Lower leg skin (tissue), 3 donors: ENCODE measurements at regions not wholly inside any gene's neighbourhood (a gene's known extent, or its start where the extent isn't known, plus 50 kb on each side); places are given as distances from the start of the nearest gene placed in this dataset.

Experiments
- POLR2A ChIP-seq, 2 donors: fragments of 450-650 bp; IDR thresholded peaks; one replicate each; pipeline ENCODE4 v1.6.1; 2016 to 2017; ENCODE audit warnings: antibody characterized with exemption in 2 of 2, mild to moderate bottlenecking in 1 of 2, moderate library complexity in 1 of 2
- TF ChIP-seq, protein P1 (sequence below), 3 donors: fragments of 450-650 bp; IDR thresholded peaks; one replicate each; pipeline ENCODE4 v1.5.1; 2016; ENCODE audit warnings: antibody characterized with exemption in 3 of 3, mild to moderate bottlenecking in 3 of 3, moderate library complexity in 2 of 3

- no peak for TF ChIP-seq POLR2A (IDR thresholded peaks at IDR 0.05)
- TF ChIP-seq, protein P1, sequence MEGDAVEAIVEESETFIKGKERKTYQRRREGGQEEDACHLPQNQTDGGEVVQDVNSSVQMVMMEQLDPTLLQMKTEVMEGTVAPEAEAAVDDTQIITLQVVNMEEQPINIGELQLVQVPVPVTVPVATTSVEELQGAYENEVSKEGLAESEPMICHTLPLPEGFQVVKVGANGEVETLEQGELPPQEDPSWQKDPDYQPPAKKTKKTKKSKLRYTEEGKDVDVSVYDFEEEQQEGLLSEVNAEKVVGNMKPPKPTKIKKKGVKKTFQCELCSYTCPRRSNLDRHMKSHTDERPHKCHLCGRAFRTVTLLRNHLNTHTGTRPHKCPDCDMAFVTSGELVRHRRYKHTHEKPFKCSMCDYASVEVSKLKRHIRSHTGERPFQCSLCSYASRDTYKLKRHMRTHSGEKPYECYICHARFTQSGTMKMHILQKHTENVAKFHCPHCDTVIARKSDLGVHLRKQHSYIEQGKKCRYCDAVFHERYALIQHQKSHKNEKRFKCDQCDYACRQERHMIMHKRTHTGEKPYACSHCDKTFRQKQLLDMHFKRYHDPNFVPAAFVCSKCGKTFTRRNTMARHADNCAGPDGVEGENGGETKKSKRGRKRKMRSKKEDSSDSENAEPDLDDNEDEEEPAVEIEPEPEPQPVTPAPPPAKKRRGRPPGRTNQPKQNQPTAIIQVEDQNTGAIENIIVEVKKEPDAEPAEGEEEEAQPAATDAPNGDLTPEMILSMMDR (IDR thresholded peaks at IDR 0.05) = no peak
Measured at GRCh38 chr15:81774309-81774708, 271.5 kb downstream of the MEX3B start.
